ENCODE measurements at regions not wholly inside any gene's neighbourhood (a gene's known extent, or its start where the extent isn't known, plus 50 kb on each side); places are given as distances from the start of the nearest gene placed in this dataset.

DNA sequence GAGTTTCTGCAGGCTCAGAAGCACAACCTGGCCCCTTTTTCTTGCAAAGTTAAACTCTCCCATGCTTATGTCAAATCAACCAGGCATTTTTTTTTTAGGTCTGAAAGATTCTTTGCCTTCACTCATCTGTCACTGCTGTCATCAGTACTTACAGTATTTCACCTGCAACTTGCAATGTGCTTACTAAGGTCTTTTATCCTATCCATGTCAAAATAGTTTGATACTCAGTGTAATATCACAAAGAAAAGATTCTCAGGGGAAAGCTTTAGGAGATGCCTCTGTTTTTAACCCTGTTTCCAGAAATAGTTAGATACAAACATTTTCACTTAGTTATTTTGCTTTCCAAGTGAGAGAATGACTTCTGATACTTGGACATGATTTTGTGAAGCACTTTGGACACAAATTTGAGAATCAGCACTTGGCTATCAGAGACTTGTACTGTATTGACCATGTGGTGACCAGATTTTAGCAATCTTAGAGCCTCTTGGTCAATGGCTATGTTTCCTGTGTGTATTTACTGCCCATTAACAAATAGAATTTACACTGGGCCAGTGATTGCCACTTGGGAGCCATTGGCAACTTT is 428.2 kb downstream of the IRX1 start:
- TF ChIP-seq POLR2AphosphoS5 (IDR thresholded peaks at IDR 0.05; ENCODE audit: insufficient read depth in 1 of 2, low read depth in 1 of 2), result no peak
- TF ChIP-seq POLR2A (IDR thresholded peaks at IDR 0.05), result no peak
